Activated gamma-delta T cell treated with Interleukin-2 at 50 U/mL for 16 hours (primary cell): ENCODE measurements at regions not wholly inside any gene's neighbourhood (a gene's known extent, or its start where the extent isn't known, plus 50 kb on each side); places are given as distances from the start of the nearest gene placed in this dataset.

Experiments used
- DNase-seq: peaks from one replicate; pipeline ENCODE4 v3.0.0-alpha.2; 2020

DNA sequence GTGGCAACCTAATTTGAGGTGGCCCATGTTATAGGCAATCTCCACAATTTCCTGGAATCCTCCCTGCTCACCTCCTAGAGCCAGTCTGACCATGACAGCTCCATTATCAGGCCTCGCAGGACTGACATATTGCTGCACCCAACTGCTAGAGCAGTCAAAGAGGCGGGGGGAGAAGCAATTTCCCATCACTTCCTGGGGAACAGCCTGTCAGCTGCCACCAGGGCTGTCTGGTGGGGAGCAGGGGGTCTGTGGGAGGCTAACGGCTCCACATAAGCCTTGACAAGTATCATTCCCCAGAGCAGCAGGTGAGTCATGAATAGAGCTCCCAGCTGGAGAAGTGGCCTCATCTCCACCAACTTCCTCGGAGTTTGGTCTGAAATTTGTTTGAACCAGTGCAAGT, 322.9 kb downstream of the MATN1 start:
- DNase-seq: no peak

DNA sequence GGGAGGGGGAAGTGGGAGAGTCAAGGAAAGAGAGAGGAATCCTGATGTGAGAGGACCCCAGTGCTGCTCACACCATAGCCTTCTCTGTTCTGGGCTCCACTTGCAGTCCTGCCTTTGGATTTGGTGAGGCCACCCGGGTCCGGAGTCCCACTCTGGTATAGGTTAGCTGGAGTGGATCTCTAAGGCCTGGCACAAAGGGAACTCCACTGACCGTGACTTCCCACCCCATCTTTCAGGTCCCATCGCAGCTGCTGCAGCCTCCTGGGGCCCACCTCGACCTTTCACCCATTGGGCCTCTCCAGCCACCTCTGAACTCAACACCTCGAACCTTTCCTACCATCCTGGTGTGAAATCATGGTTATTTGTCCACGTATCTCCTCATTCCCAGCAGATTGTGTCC, 324.4 kb downstream of the MATN1 start:
- no peak for DNase-seq

DNA sequence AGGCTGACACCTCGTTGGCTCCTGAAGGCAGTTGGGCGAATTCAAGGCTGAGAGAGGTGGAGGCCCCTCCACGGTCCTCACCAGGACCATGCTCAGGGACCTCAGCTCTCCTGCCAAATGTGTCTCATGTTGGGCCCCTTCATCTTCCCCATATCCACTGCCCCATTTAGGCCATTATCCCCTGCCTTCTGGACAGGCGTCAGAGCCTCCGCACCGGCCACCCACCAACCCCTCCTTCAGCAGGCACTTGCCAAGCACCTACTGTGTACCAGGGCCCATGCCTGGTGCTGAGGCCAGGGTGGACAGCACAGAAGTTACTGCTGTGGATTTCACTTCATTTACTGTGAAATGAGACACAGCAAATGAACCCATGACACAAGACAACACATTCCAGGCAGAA, 325.8 kb downstream of the MATN1 start:
- DNase-seq: no peak

DNA sequence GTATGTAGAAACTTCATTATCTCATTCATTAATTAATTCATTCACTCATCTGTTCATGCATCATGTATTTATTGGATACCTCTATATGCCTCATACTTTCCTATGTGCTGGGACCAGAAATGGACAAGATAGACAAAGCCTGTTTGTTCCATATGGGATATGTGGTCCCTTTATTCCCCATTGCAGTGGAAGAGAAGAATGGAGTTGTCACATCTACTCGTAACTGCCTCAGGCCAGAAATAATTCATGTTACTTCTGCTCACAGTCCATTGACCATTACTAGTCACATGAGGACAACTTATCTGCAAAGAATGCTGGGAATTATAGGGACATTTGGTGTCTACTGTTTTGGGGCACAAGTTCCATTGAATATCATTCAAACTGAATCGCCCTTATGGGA, 327.8 kb downstream of the MATN1 start:
- DNase-seq: no peak

DNA sequence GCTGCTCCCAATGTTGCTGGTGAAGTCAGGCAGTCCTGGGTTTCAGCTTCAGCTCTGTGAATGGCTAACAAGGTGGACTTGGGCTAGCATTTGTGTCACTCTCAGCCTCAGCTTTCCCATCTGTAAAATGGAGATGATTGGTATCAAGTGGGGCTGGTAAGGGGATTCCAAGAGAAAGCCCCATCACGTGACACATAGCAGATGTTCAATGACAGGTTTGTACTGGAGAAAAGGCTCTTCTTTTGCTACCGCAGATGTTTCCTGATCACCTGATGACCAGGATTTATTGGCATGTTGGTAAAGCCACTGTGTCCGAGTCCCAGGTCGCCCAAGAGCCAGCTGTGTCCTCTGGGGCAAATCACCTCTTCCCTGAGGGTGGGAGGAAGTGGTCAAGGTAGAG, 335.0 kb downstream of the MATN1 start:
- no peak for DNase-seq

DNA sequence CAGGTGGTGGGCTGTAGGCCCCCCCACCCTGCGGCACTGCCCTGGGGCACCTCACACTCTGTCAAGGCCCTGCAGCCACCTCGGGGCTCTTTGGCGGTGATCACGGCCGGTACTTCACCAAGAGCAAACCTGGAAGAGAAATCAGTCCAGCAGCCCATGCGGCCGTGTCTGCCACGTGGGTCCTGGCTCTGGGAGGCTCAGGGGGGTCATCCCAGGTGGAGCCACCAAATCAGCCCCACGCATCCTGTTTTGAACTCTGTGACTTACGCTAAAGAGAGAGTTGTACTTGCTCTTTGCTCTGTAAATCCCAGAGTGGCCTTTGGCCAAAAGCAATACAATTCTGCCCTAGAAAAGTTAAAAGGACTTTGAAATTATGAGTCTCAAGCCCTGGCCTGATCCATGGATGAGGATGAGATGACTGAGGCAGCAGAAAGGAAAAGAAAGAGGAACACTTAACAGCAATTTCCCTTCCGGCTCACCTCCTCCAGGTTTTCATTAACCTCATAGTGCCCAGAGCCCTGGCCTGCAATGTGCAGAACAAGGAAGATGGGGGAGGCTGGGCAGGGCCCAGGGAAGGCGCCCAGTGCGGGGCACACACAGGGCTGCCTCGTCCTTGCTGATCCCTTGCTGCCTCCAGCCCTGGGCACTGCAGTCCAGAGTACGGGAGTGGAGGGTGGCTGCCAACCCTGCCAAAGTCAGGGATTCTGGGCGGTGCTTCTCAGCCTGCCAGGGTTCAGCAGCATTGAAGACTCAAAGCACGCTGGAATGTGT, 337.0 kb downstream of the MATN1 start:
- no peak for DNase-seq

DNA sequence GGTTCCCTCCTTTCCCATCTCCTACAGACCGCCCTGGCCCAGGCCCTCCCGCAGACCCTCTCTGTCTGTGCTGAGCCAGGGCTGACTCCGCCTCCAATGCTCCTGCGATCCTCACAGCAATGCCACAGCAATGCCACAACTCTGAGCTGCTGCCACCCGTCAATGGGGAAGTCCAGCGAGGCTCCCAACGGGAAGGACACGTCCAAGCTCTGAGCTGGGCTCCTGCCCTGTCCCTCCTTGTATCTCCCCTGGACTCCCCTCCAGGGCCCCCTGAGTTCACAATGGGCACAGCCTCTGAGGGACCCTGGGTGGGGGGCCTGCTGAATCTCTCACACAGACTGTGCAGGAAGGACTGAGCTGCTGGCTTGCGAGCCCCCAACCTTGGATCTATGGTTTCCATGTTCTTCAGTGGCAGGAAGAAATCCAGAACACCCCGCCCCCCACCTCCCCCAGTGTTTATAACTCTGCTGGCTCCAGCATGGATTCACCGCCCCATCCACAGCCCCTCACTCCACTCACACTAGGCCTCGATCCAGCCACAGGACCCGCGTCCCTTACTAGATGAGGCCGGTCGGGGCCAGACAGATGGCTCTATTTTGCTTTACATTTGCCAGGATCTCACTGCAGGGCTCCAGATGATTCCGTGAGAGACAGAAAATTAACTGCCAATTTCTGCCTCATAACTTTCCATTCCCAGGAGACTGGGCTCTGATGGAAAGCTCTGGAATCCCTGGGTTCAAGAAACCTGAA, 338.0 kb downstream of the MATN1 start:
- DNase-seq: no peak

DNA sequence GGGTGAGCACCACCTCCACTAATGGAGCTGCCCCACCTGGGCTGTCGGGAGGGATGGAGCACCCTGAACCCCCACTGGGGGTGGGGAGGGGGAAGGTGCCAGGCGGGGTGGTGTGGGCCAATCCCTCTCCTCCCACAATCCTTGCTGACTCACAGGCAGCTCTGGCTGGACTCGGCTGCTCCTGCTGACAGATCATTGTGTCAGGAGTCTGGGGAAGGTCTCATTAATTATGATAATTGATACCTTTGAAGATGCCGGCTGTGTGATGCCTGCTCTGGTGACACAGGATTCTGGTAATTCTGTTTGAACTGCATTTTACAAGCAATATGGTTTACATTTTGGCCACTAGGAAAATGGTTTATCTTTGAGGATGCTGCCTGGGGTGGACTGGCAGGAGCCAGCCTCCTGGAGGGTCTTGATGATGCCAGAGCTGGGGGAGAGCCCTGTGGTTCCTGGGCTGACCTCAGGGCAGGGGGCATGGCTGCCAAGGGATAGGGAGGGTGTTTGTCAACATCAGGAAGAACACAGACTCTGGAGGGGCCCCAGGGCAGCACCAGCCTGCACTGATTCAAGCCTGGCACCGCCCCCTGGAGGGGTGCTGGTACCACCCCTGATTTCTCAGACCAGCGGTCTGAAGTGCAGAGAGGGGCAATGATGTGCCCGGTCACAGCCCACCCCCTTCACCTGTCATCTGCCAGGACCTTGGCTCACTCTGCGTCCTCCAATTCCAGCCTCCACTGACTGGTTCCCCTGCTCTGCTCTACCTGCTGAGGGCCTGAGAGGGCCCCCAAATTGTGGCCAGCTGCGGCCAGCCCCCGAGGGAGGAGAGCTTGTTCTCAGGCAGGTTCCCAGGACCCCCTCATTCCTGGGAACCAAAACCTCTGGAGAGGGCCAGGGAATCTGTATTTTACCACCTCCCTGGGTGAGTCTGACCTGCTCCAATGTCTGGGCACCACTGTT, 338.8 kb downstream of the MATN1 start:
- no peak for DNase-seq

DNA sequence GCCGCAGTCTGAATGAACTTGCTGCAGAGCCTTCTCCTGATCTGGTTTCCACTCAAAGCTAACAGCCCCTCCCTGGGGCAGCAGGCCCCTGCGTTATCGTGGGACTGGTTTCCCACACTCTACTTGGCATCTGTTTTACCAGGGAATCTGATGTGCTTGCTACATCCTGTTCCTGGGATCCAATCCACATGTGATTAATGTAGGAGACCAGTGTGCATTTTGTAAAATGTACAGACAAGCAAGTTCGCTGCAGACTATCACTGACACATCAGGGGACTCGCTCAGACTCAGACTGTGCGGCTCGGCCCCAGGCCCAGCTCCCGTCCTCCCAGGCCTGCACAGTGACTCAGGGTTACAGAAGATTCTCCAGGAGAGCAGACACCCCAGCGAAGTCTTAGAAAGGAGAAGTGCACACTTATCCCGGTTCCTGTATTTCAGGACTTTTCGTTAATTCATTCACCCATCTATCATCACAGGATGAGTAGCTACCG, 340.1 kb downstream of the MATN1 start:
- DNase-seq: no peak

DNA sequence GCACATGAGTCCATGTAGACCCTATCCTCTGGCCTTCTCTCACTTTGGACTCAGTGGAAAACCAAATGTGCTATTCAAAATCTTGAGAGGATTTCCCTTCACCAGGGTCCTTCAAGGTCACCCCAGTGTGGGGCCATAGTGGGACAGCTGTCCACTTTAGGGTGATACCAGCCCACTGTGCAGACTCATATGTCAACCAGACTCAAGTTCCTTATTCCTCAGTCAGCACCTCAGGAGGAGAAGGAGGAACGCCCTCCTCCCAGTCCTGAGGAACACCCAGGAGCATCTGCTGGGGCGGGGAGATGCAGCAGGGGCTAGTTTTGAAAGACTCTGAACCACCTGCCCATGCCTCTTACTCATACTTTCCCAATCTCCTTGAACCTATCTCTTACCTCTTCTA, 340.9 kb downstream of the MATN1 start:
- DNase-seq: no peak

DNA sequence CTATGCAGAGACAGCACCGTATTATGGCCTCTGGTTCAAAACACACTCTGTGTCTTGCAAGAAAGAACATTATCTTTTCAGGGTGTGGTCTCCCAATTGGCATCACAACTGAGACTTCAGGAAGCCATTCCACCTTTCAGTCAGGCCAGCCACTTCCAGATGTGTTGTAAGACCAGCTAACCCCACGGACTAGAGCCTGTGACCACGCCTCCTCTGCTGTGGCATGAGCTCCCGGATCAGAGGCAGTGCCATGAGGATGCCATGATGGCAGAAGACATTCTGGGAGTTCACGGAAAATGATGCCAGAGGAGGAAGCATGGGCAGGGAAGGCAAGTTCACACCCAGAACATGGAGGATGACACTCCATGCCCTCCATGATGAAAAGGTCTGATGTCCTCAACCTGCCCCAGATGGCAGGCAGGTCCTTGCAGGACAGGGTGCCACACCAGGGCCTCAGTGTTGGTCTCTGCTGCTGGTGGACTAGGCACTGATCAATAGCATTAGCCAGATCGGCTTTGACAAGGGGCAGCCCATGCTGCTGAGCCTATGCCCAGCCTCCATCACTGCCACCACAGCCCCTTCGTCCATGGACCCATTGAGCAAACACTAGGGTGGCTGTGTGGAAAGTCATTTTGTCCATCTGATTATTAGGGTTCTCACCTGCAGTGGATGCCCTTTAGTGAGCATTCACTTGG, 341.6 kb downstream of the MATN1 start:
- DNase-seq: no peak

DNA sequence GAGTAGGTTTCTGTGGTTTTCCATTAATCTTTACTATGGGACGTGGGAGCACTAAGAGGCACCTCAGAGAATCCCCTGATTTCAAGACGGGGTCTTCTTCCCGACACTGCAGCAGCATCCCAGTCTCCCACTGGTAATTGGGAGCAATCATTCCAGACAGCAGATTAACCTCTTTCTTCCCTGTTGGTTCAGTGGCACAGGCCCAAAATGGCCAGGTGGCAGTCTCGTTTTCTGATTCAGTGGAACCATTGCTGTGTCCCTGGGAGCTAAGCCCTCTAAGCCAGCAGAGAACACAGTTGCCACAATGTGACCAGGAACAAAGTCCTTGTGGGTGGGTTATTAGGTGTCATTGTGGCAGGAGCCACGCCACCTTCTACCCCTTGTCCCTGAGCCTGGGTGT, 342.1 kb downstream of the MATN1 start:
- no peak for DNase-seq

DNA sequence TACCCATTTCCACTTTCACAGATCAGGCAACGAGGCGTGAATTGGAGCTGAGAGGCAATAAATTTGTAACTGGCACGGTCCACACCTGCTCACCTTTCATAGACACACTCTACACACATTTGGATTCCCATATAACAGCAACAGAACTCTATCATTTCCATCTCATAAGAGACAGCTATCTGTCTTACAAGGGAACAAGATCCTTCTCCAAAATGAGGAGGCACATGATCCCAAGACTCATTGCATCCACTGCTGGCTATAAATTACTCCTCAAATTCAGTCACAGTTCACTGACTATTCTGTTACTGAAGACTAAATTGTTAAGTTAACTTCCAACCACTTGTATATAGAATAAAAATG, 342.8 kb downstream of the MATN1 start:
- DNase-seq: no peak

DNA sequence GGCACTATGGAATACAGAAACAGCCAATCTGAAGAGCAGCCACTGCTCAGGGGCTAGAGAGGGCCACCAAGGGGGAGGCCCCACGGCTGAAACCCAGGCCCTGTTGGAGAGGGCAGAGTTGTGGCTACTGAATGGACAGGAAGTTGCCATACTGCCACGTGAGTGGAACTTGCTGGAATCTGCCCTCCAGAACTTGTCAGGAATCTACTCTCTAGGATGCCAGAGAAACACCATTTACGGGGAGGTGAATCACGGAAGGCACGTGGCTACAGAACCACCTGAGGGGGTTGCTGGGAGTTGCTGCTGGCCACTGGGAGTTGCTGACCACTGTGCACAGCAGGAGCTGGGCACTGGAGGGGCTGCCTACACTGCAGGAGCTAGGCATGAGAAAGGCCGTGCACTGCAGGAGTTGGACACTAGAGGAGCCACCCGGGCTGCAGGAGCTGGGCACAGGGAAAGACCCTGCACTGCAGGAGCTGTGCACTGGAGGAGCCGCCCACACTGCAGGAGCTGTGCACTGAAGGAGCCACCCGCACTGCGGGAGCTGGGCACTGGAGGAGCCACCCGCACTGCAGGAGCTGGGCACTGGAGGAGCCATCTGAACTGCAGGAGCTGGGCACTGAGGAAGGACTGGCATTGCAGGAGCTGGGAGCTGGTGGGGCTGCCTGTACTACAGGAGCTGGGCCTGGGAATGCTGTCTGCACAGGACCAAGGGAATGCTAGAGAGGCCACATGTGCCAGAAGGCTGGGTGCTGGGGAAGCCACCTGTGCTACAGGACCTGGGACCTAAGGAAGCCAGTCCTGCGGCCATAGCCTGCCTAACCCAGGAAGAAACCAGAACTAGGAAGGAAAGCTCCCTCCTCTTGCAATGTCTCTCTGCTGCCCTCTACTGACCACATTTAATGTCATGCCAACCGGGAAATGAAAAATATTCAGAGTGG, 343.4 kb downstream of the MATN1 start:
- peak; percentile 49 for DNase-seq

DNA sequence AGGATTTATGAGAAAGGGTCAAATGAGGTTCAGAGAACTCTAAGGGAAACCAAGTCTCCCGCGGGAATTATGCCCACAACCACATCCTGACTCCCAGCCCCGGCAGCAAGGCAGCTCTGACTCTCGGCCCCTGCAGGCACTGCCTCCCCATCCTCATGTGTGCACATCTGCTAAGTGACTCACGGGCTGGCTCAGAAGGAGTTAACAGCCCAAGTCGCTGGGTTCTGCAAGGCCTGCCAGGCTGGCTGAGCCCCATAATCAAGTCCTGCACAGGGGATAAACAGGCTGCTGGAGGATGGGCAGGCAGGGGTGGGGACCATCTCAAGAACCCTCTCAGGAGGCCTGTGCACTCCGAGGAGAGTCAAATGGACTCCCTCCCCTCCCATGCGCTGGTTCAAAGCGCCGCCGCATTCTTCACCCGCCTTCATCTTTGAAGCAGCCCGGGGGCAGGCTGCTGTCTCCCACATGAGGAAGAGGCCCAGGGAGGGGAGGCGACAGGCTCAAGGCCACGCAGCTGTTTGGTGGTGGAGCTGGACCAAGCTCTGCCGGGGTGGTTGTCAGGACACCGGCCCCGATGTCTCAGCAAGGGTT, 344.3 kb downstream of the MATN1 start:
- no peak for DNase-seq

DNA sequence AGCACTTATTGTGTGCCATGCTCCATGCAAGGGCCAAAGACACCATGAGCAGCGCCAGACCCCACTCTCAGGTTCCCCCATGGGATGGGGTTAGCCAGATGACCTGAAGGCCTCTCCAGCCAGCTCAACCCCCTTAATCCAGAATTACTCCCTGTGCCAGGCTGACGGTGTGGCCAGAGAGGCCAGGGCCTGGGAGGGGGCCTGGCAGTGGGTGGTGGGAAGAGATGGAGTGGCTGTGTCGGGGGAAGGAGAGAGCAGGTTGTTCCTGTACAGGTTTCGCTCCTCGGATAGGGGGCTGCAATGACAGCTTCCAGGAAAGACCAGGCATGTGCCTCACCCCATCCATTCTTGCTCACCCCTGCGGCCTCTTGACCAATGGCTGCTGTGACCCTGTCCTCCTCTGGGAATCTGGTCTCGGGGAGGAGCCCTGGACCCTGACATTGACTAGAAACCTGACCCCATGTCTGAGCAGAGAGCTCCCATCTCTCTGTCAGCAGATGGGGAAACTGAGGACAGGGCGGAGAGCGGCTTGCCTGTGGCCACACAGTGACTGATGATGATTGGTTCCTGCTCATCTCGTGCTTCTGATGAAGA, 345.3 kb downstream of the MATN1 start:
- DNase-seq: no peak

DNA sequence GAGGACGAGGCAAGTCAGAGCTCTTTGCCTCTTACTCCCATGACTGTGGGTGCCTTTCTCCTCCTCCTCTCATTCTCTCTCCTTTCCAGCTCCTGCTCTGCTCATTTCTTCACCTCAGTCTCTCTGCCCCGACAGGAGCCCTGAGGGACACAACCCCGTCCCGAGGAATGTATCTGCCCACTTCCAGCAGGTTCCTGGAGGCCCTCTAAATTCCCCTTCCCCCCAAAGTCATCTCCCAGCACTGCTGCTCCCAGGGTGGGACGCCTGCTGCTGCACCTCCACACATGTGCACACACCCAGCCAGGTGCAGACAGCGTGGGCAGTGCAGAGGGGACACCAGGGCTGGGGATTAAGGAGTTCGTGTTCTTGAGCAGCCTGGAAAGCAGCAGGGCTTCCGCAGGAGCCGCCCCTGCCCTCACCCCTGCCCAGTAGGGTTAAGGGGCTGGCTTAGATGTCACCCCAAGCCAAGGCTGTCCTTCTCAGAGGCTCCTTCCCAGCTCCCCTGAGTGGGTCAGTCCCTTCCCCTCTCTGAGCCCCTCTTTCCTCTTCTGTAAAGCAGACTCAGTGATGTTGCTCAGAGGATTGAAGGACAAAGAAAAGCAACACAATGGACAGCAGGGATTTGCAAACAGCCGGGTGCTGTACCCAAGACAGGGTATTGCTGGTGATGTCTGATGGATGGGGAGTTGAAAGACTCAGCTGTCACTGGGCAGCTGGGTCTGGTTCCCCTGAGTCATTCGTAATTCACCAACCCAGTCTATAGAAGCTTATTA, 346.0 kb downstream of the MATN1 start:
- DNase-seq: no peak

DNA sequence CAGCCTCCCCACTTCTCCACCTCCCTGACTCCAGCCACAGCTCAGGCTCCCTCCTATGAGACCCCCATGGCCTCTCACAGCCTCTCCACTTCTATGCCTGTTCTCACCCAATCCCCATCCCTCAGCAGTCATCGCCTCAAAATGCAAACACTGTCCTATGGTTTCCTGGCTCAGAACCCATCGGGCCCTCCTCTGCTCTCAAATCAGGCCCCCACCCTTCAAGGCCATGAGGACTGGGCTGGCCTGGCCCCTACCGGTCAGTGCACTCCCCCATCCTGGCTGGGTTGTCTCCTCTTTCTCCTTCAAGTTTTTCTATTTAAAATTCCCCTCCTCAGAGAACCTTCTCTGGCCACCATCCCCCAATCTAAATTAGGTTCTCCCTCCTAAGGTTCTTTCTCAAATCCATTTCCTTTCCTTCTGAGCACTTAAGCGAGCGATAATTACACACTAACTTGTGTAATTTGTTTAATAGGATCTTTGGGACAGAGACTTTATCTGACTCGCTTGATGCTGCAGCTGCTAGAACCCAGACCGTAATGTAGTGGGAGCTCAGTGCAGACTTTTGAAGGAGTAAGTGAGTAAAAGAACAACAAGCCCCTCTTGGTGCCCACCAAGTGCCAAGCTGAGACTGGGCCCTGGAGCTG, 347.2 kb downstream of the MATN1 start:
- no peak for DNase-seq

DNA sequence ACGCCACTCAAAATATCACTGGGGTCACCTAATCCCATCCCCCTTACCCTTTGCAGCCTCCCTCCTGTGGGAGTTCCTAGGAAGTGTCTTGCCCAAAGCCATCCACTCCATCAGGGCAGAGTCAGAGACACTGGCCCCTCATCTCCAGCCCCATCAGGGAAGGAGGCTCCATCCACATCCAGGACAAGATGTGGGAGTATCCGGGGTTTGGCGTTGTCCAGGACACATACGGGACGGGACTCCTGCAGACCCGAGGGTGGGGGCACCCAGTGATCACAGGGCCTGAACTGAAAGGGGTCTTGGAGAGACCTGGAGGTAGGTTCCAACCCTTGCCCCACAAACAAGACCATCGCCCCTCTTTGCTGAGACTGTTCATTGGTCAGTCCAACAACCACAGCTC, 348.2 kb downstream of the MATN1 start:
- DNase-seq: no peak
